ENCODE measurements at regions not wholly inside any gene's neighbourhood (a gene's known extent, or its start where the extent isn't known, plus 50 kb on each side); places are given as distances from the start of the nearest gene placed in this dataset.
"Not testable (repeated sequence)": the region's sequence is repeated elsewhere in the genome, so short reads cannot be mapped to it uniquely, and the experiment has no call there.

DNA sequence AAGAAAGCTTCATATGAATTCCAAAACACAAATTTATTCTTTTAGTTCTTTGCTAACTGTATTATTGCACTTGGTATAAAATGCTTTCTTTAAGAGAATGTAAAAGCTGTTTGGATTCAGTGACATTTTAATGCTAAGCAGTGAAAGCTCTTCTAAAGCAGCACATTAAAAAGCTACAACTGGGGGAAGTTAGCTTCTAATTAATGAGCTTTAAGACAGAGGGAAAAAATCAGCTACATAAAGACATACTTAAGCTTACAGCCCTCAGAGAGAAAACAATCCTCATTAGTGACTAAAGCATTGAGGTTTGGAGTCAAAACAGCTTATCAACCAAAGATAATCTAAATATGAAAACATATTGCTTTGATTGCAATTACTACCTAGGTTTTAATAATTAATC, 1222.2 kb upstream of the SPRY2 start:
- Histone ChIP-seq H3K4ac (ENCODE audit: low read length) (no peak overlapping the region), H3K9ac (ENCODE audit: low read depth, low read length, poor library complexity) (no peak overlapping the region), H3K27ac (replicated peaks; ENCODE audit: low read length) (no peak overlapping the region), H2BK120ac (ENCODE audit: low read depth, low read length) (no peak overlapping the region), H2BK5ac (ENCODE audit: low read length) (no peak overlapping the region), H3K27me3 (ENCODE audit: control insufficient read depth in 3 of 3, insufficient read depth in 3 of 3, low read depth in 1 of 3, low read length in 3 of 3) (no peaks in the 10 kb centered on the region), H3K14ac (ENCODE audit: low read length) (no peak overlapping the region), H2AFZ (ENCODE audit: low read length) (no peak overlapping the region), H3K23ac (ENCODE audit: low read depth, low read length, poor library complexity) (no peak overlapping the region), H4K91ac (ENCODE audit: low read depth, low read length, poor library complexity) (no peak overlapping the region), H2AK5ac (ENCODE audit: low read depth, low read length) (no peak overlapping the region), H3K4me1 (ENCODE audit: control insufficient read depth in 2 of 2, insufficient read depth in 1 of 2, low read depth in 1 of 2, low read length in 2 of 2) (no peaks in the 10 kb centered on the region), H3K79me1 (ENCODE audit: low read depth, low read length) (no peaks in the 10 kb centered on the region), H3K4me3 (ENCODE audit: low read length in 2 of 2) (no peak overlapping the region), H3K18ac (ENCODE audit: low read length) (no peak overlapping the region), H2BK15ac (ENCODE audit: low read length) (no peak overlapping the region), H3K4me2 (ENCODE audit: insufficient read depth, low read length, poor library complexity, severe bottlenecking) (no peak overlapping the region), H3K9me3 (replicated peaks in 1 of 2; ENCODE audit: control insufficient read depth in 2 of 2, insufficient read depth in 1 of 2, low read depth in 1 of 2, low read length in 2 of 2) (no peaks in the 10 kb centered on the region), H3K36me3 (replicated peaks in 1 of 2; ENCODE audit: control insufficient read depth in 2 of 2, insufficient read depth in 2 of 2, low read length in 2 of 2) (no peaks in the 10 kb centered on the region), H4K8ac (ENCODE audit: low read depth, low read length) (no peak overlapping the region), H2BK12ac (ENCODE audit: low read length) (no peak overlapping the region)
- no peak for DNase-seq (ENCODE audit: low spot score)

DNA sequence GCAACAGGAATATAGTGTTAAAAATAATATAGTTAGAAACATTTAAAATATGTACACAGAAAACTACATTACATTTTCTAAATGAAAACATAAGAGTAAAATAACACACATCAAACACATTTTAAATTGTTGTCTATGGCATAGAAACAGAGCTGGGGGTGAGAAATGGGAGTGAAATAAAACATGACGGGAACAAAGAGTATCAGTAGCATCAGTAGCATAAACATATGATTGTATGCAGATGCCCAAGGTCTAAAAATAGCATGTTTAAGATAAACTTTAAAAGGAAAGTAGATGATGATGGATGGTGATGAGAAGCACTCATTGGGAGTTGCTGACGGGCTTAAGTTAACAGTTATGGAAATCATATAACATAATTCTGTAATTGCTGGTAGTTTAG, 1221.7 kb upstream of the SPRY2 start:
- Histone ChIP-seq H3K14ac (ENCODE audit: low read length) (no peak overlapping the region), H3K9ac (ENCODE audit: low read depth, low read length, poor library complexity) (no peak overlapping the region), H2AFZ (ENCODE audit: low read length) (no peak overlapping the region), H3K4me1 (ENCODE audit: control insufficient read depth in 2 of 2, insufficient read depth in 1 of 2, low read depth in 1 of 2, low read length in 2 of 2) (no peaks in the 10 kb centered on the region), H3K36me3 (replicated peaks in 1 of 2; ENCODE audit: control insufficient read depth in 2 of 2, insufficient read depth in 2 of 2, low read length in 2 of 2) (no peaks in the 10 kb centered on the region), H2AK5ac (ENCODE audit: low read depth, low read length) (no peak overlapping the region), H2BK120ac (ENCODE audit: low read depth, low read length) (no peak overlapping the region), H3K23ac (ENCODE audit: low read depth, low read length, poor library complexity) (no peak overlapping the region), H3K27ac (replicated peaks; ENCODE audit: low read length) (no peak overlapping the region), H3K27me3 (ENCODE audit: control insufficient read depth in 3 of 3, insufficient read depth in 3 of 3, low read depth in 1 of 3, low read length in 3 of 3) (no peaks in the 10 kb centered on the region), H3K4me3 (ENCODE audit: low read length in 2 of 2) (no peak overlapping the region), H3K4ac (ENCODE audit: low read length) (no peak overlapping the region), H3K4me2 (ENCODE audit: insufficient read depth, low read length, poor library complexity, severe bottlenecking) (no peak overlapping the region), H2BK12ac (ENCODE audit: low read length) (no peak overlapping the region), H3K18ac (ENCODE audit: low read length) (no peak overlapping the region), H4K8ac (ENCODE audit: low read depth, low read length) (no peak overlapping the region), H3K79me1 (ENCODE audit: low read depth, low read length) (no peaks in the 10 kb centered on the region), H4K91ac (ENCODE audit: low read depth, low read length, poor library complexity) (no peak overlapping the region), H2BK15ac (ENCODE audit: low read length) (no peak overlapping the region), H3K9me3 (replicated peaks in 1 of 2; ENCODE audit: control insufficient read depth in 2 of 2, insufficient read depth in 1 of 2, low read depth in 1 of 2, low read length in 2 of 2) (no peaks in the 10 kb centered on the region), H2BK5ac (ENCODE audit: low read length) (no peak overlapping the region)
- no peak for DNase-seq (ENCODE audit: low spot score)
- whole genome bisulfite sequencing, 2 donors (ENCODE audit: extremely low coverage in 2 of 2, insufficient read length in 2 of 2, insufficient replicate concordance in 1 of 2): no CpG with 5 or more reads among the region's 2 CpGs

DNA sequence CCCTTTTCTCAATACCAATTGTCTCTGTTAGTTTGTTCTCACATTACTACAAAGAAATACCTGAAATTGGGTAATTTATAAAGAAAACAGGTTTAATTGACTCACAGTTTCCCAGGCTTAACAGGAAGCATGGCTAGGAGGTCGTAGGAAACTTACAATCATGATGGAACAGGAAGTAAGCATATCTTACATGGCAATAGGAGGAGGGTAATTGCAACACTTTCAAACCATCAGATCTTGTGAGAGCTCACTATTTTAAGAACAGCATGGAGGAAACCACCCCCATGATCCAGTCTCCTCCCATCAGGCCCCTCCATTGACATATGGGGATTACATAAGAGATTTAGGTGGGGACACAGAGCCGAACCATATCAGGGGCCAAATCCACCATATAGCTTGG, 1210.1 kb upstream of the SPRY2 start:
- no CpG with 5 or more reads among the region's 2 CpGs for WGBS, 2 donors (ENCODE audit: extremely low coverage in 2 of 2, insufficient read length in 2 of 2, insufficient replicate concordance in 1 of 2)
- Histone ChIP-seq H2AFZ (ENCODE audit: low read length) (no peak overlapping the region), H3K4ac (ENCODE audit: low read length) (no peak overlapping the region), H3K23ac (ENCODE audit: low read depth, low read length, poor library complexity) (no peak overlapping the region), H3K4me2 (ENCODE audit: insufficient read depth, low read length, poor library complexity, severe bottlenecking) (no peak overlapping the region), H3K14ac (ENCODE audit: low read length) (no peak overlapping the region), H3K27ac (replicated peaks; ENCODE audit: low read length) (no peak overlapping the region), H3K9ac (ENCODE audit: low read depth, low read length, poor library complexity) (no peak overlapping the region), H2BK12ac (ENCODE audit: low read length) (no peak overlapping the region), H3K36me3 (replicated peaks in 1 of 2; ENCODE audit: control insufficient read depth in 2 of 2, insufficient read depth in 2 of 2, low read length in 2 of 2) (no peaks in the 10 kb centered on the region), H4K91ac (ENCODE audit: low read depth, low read length, poor library complexity) (no peak overlapping the region), H3K79me1 (ENCODE audit: low read depth, low read length) (no peaks in the 10 kb centered on the region), H3K27me3 (ENCODE audit: control insufficient read depth in 3 of 3, insufficient read depth in 3 of 3, low read depth in 1 of 3, low read length in 3 of 3) (no peaks in the 10 kb centered on the region), H3K4me1 (ENCODE audit: control insufficient read depth in 2 of 2, insufficient read depth in 1 of 2, low read depth in 1 of 2, low read length in 2 of 2) (no peaks in the 10 kb centered on the region), H3K4me3 (ENCODE audit: low read length in 2 of 2) (no peak overlapping the region), H4K8ac (ENCODE audit: low read depth, low read length) (no peak overlapping the region), H2BK15ac (ENCODE audit: low read length) (no peak overlapping the region), H3K9me3 (replicated peaks in 1 of 2; ENCODE audit: control insufficient read depth in 2 of 2, insufficient read depth in 1 of 2, low read depth in 1 of 2, low read length in 2 of 2) (peaks cover 0 to 3% of the 10 kb centered on the region in 2 donors), H2AK5ac (ENCODE audit: low read depth, low read length) (no peak overlapping the region), H2BK120ac (ENCODE audit: low read depth, low read length) (no peak overlapping the region), H3K18ac (ENCODE audit: low read length) (no peak overlapping the region), H2BK5ac (ENCODE audit: low read length) (no peak overlapping the region)
- DNase-seq (ENCODE audit: low spot score): no peak

DNA sequence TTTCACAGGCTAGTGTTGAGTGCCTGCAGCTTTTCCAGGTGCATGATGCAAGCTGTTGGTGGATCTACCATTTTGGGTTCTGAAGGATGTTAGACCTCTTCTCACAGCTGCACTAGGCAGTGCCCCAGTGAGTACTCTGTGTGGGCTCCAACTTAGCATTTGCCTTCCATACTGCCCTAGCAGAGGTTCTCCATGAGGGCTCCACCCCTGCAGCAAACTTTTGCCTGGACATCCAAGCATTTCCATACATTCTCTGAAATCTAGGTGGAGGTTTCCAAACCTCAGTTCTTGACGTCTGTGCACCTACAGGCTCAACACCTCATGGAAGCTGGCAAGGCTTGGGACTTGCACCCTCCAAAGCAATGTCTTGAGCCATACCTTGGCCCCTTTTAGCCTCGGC, 1205.4 kb upstream of the SPRY2 start:
- not testable (repeated sequence) for H3K14ac ChIP-seq (ENCODE audit: low read length); H3K9ac ChIP-seq (ENCODE audit: low read depth, low read length, poor library complexity); H3K4me2 ChIP-seq (ENCODE audit: insufficient read depth, low read length, poor library complexity, severe bottlenecking); H2BK12ac ChIP-seq (ENCODE audit: low read length); H3K27me3 ChIP-seq (ENCODE audit: control insufficient read depth in 3 of 3, insufficient read depth in 3 of 3, low read depth in 1 of 3, low read length in 3 of 3); H3K18ac ChIP-seq (ENCODE audit: low read length); H3K79me1 ChIP-seq (ENCODE audit: low read depth, low read length); H2BK5ac ChIP-seq (ENCODE audit: low read length); H2BK120ac ChIP-seq (ENCODE audit: low read depth, low read length); H4K91ac ChIP-seq (ENCODE audit: low read depth, low read length, poor library complexity); H2BK15ac ChIP-seq (ENCODE audit: low read length); H3K27ac ChIP-seq (replicated peaks; ENCODE audit: low read length); H3K4ac ChIP-seq (ENCODE audit: low read length); DNase-seq (ENCODE audit: low spot score); H3K4me3 ChIP-seq (ENCODE audit: low read length in 2 of 2); H2AK5ac ChIP-seq (ENCODE audit: low read depth, low read length); H3K23ac ChIP-seq (ENCODE audit: low read depth, low read length, poor library complexity); H3K9me3 ChIP-seq (replicated peaks in 1 of 2; ENCODE audit: control insufficient read depth in 2 of 2, insufficient read depth in 1 of 2, low read depth in 1 of 2, low read length in 2 of 2); H4K8ac ChIP-seq (ENCODE audit: low read depth, low read length); H2AFZ ChIP-seq (ENCODE audit: low read length); H3K36me3 ChIP-seq (replicated peaks in 1 of 2; ENCODE audit: control insufficient read depth in 2 of 2, insufficient read depth in 2 of 2, low read length in 2 of 2); H3K4me1 ChIP-seq (ENCODE audit: control insufficient read depth in 2 of 2, insufficient read depth in 1 of 2, low read depth in 1 of 2, low read length in 2 of 2)
- no CpG with 5 or more reads among the region's 2 CpGs for WGBS, 2 donors (ENCODE audit: extremely low coverage in 2 of 2, insufficient read length in 2 of 2, insufficient replicate concordance in 1 of 2)

All from neuronal stem cell (in vitro differentiated cells).